Inferior parietal cortex (tissue), 1 donor: ENCODE measurements at regions not wholly inside any gene's neighbourhood (a gene's known extent, or its start where the extent isn't known, plus 50 kb on each side); places are given as distances from the start of the nearest gene placed in this dataset.

ENCODE experiments used
- DNase-seq: peaks from one replicate; pipeline ENCODE4 v3.0.0-alpha.2; 2016; ENCODE audit errors: extremely low spot score

GRCh38 chr1:199735660-199736059 is 291.9 kb upstream of the NR5A2 start:
- no peak for DNase-seq

- no peak for DNase-seq
Measured at GRCh38 chr1:199736646-199737045, 290.9 kb upstream of the NR5A2 start.

GRCh38 chr1:199741586-199741985 is 285.9 kb upstream of the NR5A2 start:
- no peak for DNase-seq

GRCh38 chr1:199742547-199742946 is 285.0 kb upstream of the NR5A2 start:
- DNase-seq = no peak

- no peak for DNase-seq
Measured at GRCh38 chr1:199743227-199743626, 284.3 kb upstream of the NR5A2 start.

GRCh38 chr1:199746666-199747384 is 280.7 kb upstream of the NR5A2 start:
- DNase-seq = no peak

- DNase-seq = no peak
Measured at GRCh38 chr1:199747984-199748383, 279.5 kb upstream of the NR5A2 start.

- DNase-seq = no peak
Measured at GRCh38 chr1:199751506-199751905, 276.0 kb upstream of the NR5A2 start.

GRCh38 chr1:199751962-199752687 is 275.4 kb upstream of the NR5A2 start:
- DNase-seq = no peak

GRCh38 chr1:199752688-199753027 is 274.9 kb upstream of the NR5A2 start:
- DNase-seq = no peak

GRCh38 chr1:199753513-199753912 is 274.0 kb upstream of the NR5A2 start:
- no peak for DNase-seq

GRCh38 chr1:199756066-199756465 is 271.4 kb upstream of the NR5A2 start:
- DNase-seq = no peak

GRCh38 chr1:199758626-199759255 is 268.8 kb upstream of the NR5A2 start:
- no peak for DNase-seq

GRCh38 chr1:199759268-199759730 is 268.2 kb upstream of the NR5A2 start:
- no peak for DNase-seq

- no peak for DNase-seq
Measured at GRCh38 chr1:199762572-199762971, 264.9 kb upstream of the NR5A2 start.

- DNase-seq = no peak
Measured at GRCh38 chr1:199766218-199766792, 261.2 kb upstream of the NR5A2 start.

GRCh38 chr1:199767700-199768099 is 259.8 kb upstream of the NR5A2 start:
- DNase-seq = no peak

GRCh38 chr1:199774433-199775089 is 252.9 kb upstream of the NR5A2 start:
- DNase-seq = no peak

- no peak for DNase-seq
Measured at GRCh38 chr1:199776768-199777497, 250.6 kb upstream of the NR5A2 start.

GRCh38 chr1:199778324-199778955 is 249.1 kb upstream of the NR5A2 start:
- DNase-seq = no peak

- no peak for DNase-seq
Measured at GRCh38 chr1:199780091-199780490, 247.4 kb upstream of the NR5A2 start.
